GM23248 (cell line): ENCODE measurements at regions not wholly inside any gene's neighbourhood (a gene's known extent, or its start where the extent isn't known, plus 50 kb on each side); places are given as distances from the start of the nearest gene placed in this dataset.

Experiments
- DNase-seq: peaks from one replicate; pipeline ENCODE4 v3.0.0-alpha.2; 2015
- H2AFZ ChIP-seq: fragments of 200-600 bp; sonication (generic); 2 replicates; pipeline ENCODE4 v1.6.1; 2016; ENCODE audit warnings: antibody characterized with exemption
- H3F3A ChIP-seq: fragments of 200-600 bp; sonication (generic); 2 replicates; pipeline ENCODE4 v1.6.1; 2016; ENCODE audit warnings: mild to moderate bottlenecking, antibody characterized with exemption, mixed run types; ENCODE audit not compliant: insufficient read depth
- H3K27ac ChIP-seq: fragments of 200-600 bp; sonication (generic); 2 replicates; pipeline ENCODE4 v1.5.1; 2016; ENCODE audit warnings: mild to moderate bottlenecking
- H3K27me3 ChIP-seq: fragments of 200-600 bp; sonication (generic); replicated peaks from 2 replicates; pipeline ENCODE4 v1.6.1; 2016; ENCODE audit warnings: mild to moderate bottlenecking; ENCODE audit not compliant: insufficient read depth
- H3K36me3 ChIP-seq: fragments of 200-600 bp; sonication (generic); 2 replicates; pipeline ENCODE4 v1.6.1; 2016; ENCODE audit warnings: low read depth, mild to moderate bottlenecking
- H3K4me1 ChIP-seq: fragments of 200-600 bp; sonication (generic); 2 replicates; pipeline ENCODE4 v1.6.1; 2016; ENCODE audit warnings: mild to moderate bottlenecking; ENCODE audit not compliant: insufficient read depth
- H3K4me2 ChIP-seq: fragments of 200-600 bp; sonication (generic); one replicate; pipeline ENCODE4 v1.6.1; 2016; ENCODE audit warnings: mild to moderate bottlenecking; ENCODE audit not compliant: unreplicated experiment
- H3K4me3 ChIP-seq: fragments of 200-600 bp; sonication (generic); 2 replicates; pipeline ENCODE4 v1.5.1; 2016; ENCODE audit warnings: mild to moderate bottlenecking
- H3K79me2 ChIP-seq: fragments of 200-600 bp; sonication (generic); 2 replicates; pipeline ENCODE4 v1.6.1; 2016; ENCODE audit warnings: mild to moderate bottlenecking; ENCODE audit not compliant: insufficient read depth
- H3K9ac ChIP-seq: fragments of 200-600 bp; sonication (generic); 2 replicates; pipeline ENCODE4 v1.6.1; 2016; ENCODE audit warnings: mild to moderate bottlenecking
- H3K9me2 ChIP-seq: fragments of 200-600 bp; sonication (generic); 2 replicates; pipeline ENCODE4 v1.6.1; 2016; ENCODE audit warnings: mixed run types, mild to moderate bottlenecking, moderate library complexity; ENCODE audit not compliant: insufficient read depth
- H3K9me3 ChIP-seq: fragments of 200-600 bp; sonication (generic); one replicate; pipeline ENCODE4 v1.6.1; 2017; ENCODE audit warnings: low read depth
- H4K20me1 ChIP-seq: fragments of 200-600 bp; sonication (generic); 2 replicates; pipeline ENCODE4 v1.6.0; 2016; ENCODE audit not compliant: insufficient read depth
- EZH2 ChIP-seq: fragments of 200-600 bp; sonication (generic); IDR thresholded peaks from 2 replicates; pipeline ENCODE4 v1.6.1; 2018; ENCODE audit warnings: antibody characterized with exemption, mild to moderate bottlenecking; ENCODE audit not compliant: insufficient read depth, poor library complexity, severe bottlenecking
- EZH2phosphoT487 ChIP-seq: fragments of 200-600 bp; sonication (generic); IDR thresholded peaks from 2 replicates; pipeline ENCODE4 v1.6.1; 2018; ENCODE audit warnings: antibody characterized with exemption, moderate library complexity, mild to moderate bottlenecking, low read depth; ENCODE audit not compliant: insufficient read depth
- WGBS, 2 experiments: methylation state at CpG; one replicate each; pipeline ENCODE4 v1.1.6; 2015 to 2017; ENCODE audit warnings: low lambda C conversion rate in 2 of 2, low coverage in 1 of 2; ENCODE audit errors: missing lambda C conversion rate in 2 of 2; 5-methylcytosine and 5-hydroxymethylcytosine counted together
- in situ Hi-C: fragments of 300-500 bp; cut with MboI; formaldehyde crosslinking; loops from 2 replicates; pipeline ENCODE4 v1.15.0; 2020

DNA sequence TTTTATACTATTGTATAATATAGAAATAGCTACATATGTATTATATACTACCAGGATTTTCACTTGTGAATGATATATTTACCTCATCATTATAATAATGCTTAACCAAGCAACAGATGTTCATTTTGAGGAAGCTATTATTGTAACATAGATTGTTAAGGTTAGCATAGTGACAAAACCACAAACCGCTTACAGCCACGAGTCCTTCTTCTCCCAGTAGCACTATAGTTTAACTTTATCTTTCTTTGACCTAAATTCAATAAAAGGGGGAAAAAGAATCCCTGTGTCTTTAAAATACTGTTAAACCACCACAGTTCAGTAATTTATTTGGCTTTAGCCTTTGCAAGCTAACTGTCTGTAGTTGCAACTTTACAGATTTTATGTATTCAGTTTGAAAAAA is 1039.4 kb upstream of the B3GALT2 start:
- no peak for DNase-seq
- Histone ChIP-seq H3K4me3 (no peak overlapping the region), H3F3A (no peaks in the 10 kb centered on the region), H3K27me3 (no peaks in the 10 kb centered on the region), H4K20me1 (no peaks in the 10 kb centered on the region), H3K4me2 (no peak overlapping the region), H3K9ac (no peak overlapping the region), H3K4me1 (no peaks in the 10 kb centered on the region), H2AFZ (no peak overlapping the region), H3K9me3 (no peaks in the 10 kb centered on the region), H3K27ac (no peak overlapping the region), H3K9me2 (no peaks in the 10 kb centered on the region), H3K79me2 (no peaks in the 10 kb centered on the region), H3K36me3 (no peaks in the 10 kb centered on the region)
- WGBS, 2 experiments = 7 to 22% methylated on average over 2 of the region's 2 CpGs
- no peak for TF ChIP-seq EZH2
- no peak for TF ChIP-seq EZH2phosphoT487
- in situ Hi-C loops = no loop called here

- in situ Hi-C loops = no loop called here
- Histone ChIP-seq H3K4me1 (no peaks in the 10 kb centered on the region), H3K9me3 (no peaks in the 10 kb centered on the region), H4K20me1 (no peaks in the 10 kb centered on the region), H3K9ac (no peak overlapping the region), H3K36me3 (no peaks in the 10 kb centered on the region), H3F3A (no peaks in the 10 kb centered on the region), H3K4me3 (no peak overlapping the region), H3K27me3 (no peaks in the 10 kb centered on the region), H2AFZ (no peak overlapping the region), H3K9me2 (no peaks in the 10 kb centered on the region), H3K27ac (no peak overlapping the region), H3K79me2 (no peaks in the 10 kb centered on the region), H3K4me2 (no peak overlapping the region)
- WGBS, 2 experiments = 0 to 5% methylated on average over 1 of the region's 1 CpG
- no peak for DNase-seq
- no peak for TF ChIP-seq EZH2phosphoT487
- TF ChIP-seq EZH2 = no peak
Measured at GRCh38 chr1:194223596-194223995, 1037.2 kb upstream of the B3GALT2 start.

GRCh38 chr1:194215448-194215847 is 1029.0 kb upstream of the B3GALT2 start:
- H2AFZ ChIP-seq = no peak overlapping the region
- H3K4me3 ChIP-seq = no peak overlapping the region
- H3K27me3 ChIP-seq = no peaks in the 10 kb centered on the region
- no peaks in the 10 kb centered on the region for H3K9me2 ChIP-seq
- no peaks in the 10 kb centered on the region for H3K9me3 ChIP-seq
- no peaks in the 10 kb centered on the region for H3F3A ChIP-seq
- H3K4me1 ChIP-seq = no peaks in the 10 kb centered on the region
- H4K20me1 ChIP-seq = no peaks in the 10 kb centered on the region
- no peaks in the 10 kb centered on the region for H3K36me3 ChIP-seq
- 57 to 62% methylated on average over 1 of the region's 1 CpG for WGBS, 2 experiments
- no peak overlapping the region for H3K4me2 ChIP-seq
- in situ Hi-C loops = no loop called here
- no peak for DNase-seq
- TF ChIP-seq EZH2phosphoT487 (no peak), EZH2 (no peak)
- no peak overlapping the region for H3K27ac ChIP-seq
- H3K79me2 ChIP-seq = no peaks in the 10 kb centered on the region
- H3K9ac ChIP-seq = no peak overlapping the region

GRCh38 chr1:194214735-194215134 is 1028.3 kb upstream of the B3GALT2 start:
- Histone ChIP-seq H3K36me3 (no peaks in the 10 kb centered on the region), H3K4me1 (no peaks in the 10 kb centered on the region), H3K27me3 (no peaks in the 10 kb centered on the region), H4K20me1 (no peaks in the 10 kb centered on the region), H3K79me2 (no peaks in the 10 kb centered on the region), H3K9ac (no peak overlapping the region), H3K27ac (no peak overlapping the region), H3K4me3 (no peak overlapping the region), H3K4me2 (no peak overlapping the region), H3K9me2 (no peaks in the 10 kb centered on the region), H2AFZ (no peak overlapping the region), H3F3A (no peaks in the 10 kb centered on the region), H3K9me3 (no peaks in the 10 kb centered on the region)
- WGBS, 2 experiments = 13 to 16% methylated on average over 3 of the region's 3 CpGs
- TF ChIP-seq EZH2 = no peak
- TF ChIP-seq EZH2phosphoT487 = no peak
- DNase-seq = no peak
- in situ Hi-C loops = no loop called here

GRCh38 chr1:194209920-194210319 is 1023.5 kb upstream of the B3GALT2 start:
- H3K27me3 ChIP-seq = no peaks in the 10 kb centered on the region
- no peak for DNase-seq
- H3K9me3 ChIP-seq = no peaks in the 10 kb centered on the region
- no peaks in the 10 kb centered on the region for H3F3A ChIP-seq
- H3K79me2 ChIP-seq = no peaks in the 10 kb centered on the region
- no peak overlapping the region for H3K27ac ChIP-seq
- no peaks in the 10 kb centered on the region for H3K4me1 ChIP-seq
- TF ChIP-seq EZH2 (no peak), EZH2phosphoT487 (no peak)
- no peak overlapping the region for H3K4me3 ChIP-seq
- H3K9me2 ChIP-seq = no peaks in the 10 kb centered on the region
- H4K20me1 ChIP-seq = no peaks in the 10 kb centered on the region
- H2AFZ ChIP-seq = no peak overlapping the region
- H3K36me3 ChIP-seq = no peaks in the 10 kb centered on the region
- H3K9ac ChIP-seq = no peak overlapping the region
- no peak overlapping the region for H3K4me2 ChIP-seq
- in situ Hi-C loops = no loop called here
